Cardiac muscle cell (in vitro differentiated cells and primary cell): ENCODE measurements at regions not wholly inside any gene's neighbourhood (a gene's known extent, or its start where the extent isn't known, plus 50 kb on each side); places are given as distances from the start of the nearest gene placed in this dataset.

Experiments
- DNase-seq, 2 donors: peaks; one replicate each; pipeline versions ENCODE4 v3.0.0 to v3.0.0-alpha.2; 2010 to 2017; ENCODE audit warnings: low read depth in 1 of 2, low spot score in 1 of 2
- H3K27ac ChIP-seq: fragments of 200-600 bp; sonication (generic); 2 replicates; pipeline ENCODE4 v1.5.1; 2016
- H3K27me3 ChIP-seq: fragments of 200-600 bp; sonication (generic); 2 replicates; pipeline ENCODE4 v1.6.0; 2016; ENCODE audit warnings: control low read depth
- H3K36me3 ChIP-seq: fragments of 200-600 bp; sonication (generic); 2 replicates; pipeline ENCODE4 v1.5.1; 2016; ENCODE audit warnings: control low read depth
- H3K4me1 ChIP-seq: fragments of 200-600 bp; sonication (generic); 2 replicates; pipeline ENCODE4 v1.8.1; 2017; ENCODE audit warnings: low read depth, mild to moderate bottlenecking, mixed run types
- H3K4me3 ChIP-seq: fragments of 200-600 bp; sonication (generic); 2 replicates; pipeline ENCODE4 v1.5.1; 2016; ENCODE audit warnings: mild to moderate bottlenecking
- H3K9me3 ChIP-seq: fragments of 200-600 bp; sonication (generic); 2 replicates; pipeline ENCODE4 v1.5.1; 2017; ENCODE audit warnings: low read depth, mild to moderate bottlenecking, control low read depth
- CTCF ChIP-seq: IDR thresholded peaks from 2 replicates; pipeline ENCODE4 v1.5.1; 2012; ENCODE audit warnings: low read depth, mild to moderate bottlenecking, low read length

GRCh38 chr2:150872756-150873395, 385.4 kb upstream of the RND3 start:
- H3K36me3 ChIP-seq: no peaks in the 10 kb centered on the region
- DNase-seq: peak; percentile 7 to 52
- no peaks in the 10 kb centered on the region for H3K4me1 ChIP-seq
- H3K27me3 ChIP-seq: no peaks in the 10 kb centered on the region
- no peak for TF ChIP-seq CTCF
- H3K27ac ChIP-seq: no peak overlapping the region
- H3K4me3 ChIP-seq: no peak overlapping the region
- no peaks in the 10 kb centered on the region for H3K9me3 ChIP-seq

GRCh38 chr2:150866431-150866830, 379.0 kb upstream of the RND3 start:
- TF ChIP-seq CTCF: no peak
- DNase-seq: peak in 1 of 2 donors; percentile 60
- Histone ChIP-seq H3K4me1 (no peaks in the 10 kb centered on the region), H3K27ac (no peak overlapping the region), H3K27me3 (no peaks in the 10 kb centered on the region), H3K9me3 (no peaks in the 10 kb centered on the region), H3K36me3 (no peaks in the 10 kb centered on the region), H3K4me3 (no peak overlapping the region)

GRCh38 chr2:150863691-150864090, 376.2 kb upstream of the RND3 start:
- TF ChIP-seq CTCF: no peak
- Histone ChIP-seq H3K9me3 (no peaks in the 10 kb centered on the region), H3K36me3 (no peaks in the 10 kb centered on the region), H3K4me1 (no peaks in the 10 kb centered on the region), H3K27ac (no peak overlapping the region), H3K4me3 (no peak overlapping the region), H3K27me3 (no peaks in the 10 kb centered on the region)
- DNase-seq: no peak

GRCh38 chr2:150860301-150860700, 372.8 kb upstream of the RND3 start:
- Histone ChIP-seq H3K4me3 (no peak overlapping the region), H3K27me3 (no peaks in the 10 kb centered on the region), H3K4me1 (no peaks in the 10 kb centered on the region), H3K9me3 (no peaks in the 10 kb centered on the region), H3K36me3 (no peaks in the 10 kb centered on the region), H3K27ac (no peak overlapping the region)
- no peak for TF ChIP-seq CTCF
- DNase-seq: no peak

GRCh38 chr2:150859877-150860276, 372.4 kb upstream of the RND3 start:
- no peaks in the 10 kb centered on the region for H3K36me3 ChIP-seq
- H3K27ac ChIP-seq: no peak overlapping the region
- no peaks in the 10 kb centered on the region for H3K9me3 ChIP-seq
- TF ChIP-seq CTCF: no peak
- no peak overlapping the region for H3K4me3 ChIP-seq
- DNase-seq: no peak
- no peaks in the 10 kb centered on the region for H3K27me3 ChIP-seq
- H3K4me1 ChIP-seq: no peaks in the 10 kb centered on the region
